Left kidney (tissue), 1 donor: ENCODE measurements at regions not wholly inside any gene's neighbourhood (a gene's known extent, or its start where the extent isn't known, plus 50 kb on each side); places are given as distances from the start of the nearest gene placed in this dataset.

Experiments used
- DNase-seq: peaks from one replicate; pipeline ENCODE4 v3.0.0-alpha.2; 2013

DNA sequence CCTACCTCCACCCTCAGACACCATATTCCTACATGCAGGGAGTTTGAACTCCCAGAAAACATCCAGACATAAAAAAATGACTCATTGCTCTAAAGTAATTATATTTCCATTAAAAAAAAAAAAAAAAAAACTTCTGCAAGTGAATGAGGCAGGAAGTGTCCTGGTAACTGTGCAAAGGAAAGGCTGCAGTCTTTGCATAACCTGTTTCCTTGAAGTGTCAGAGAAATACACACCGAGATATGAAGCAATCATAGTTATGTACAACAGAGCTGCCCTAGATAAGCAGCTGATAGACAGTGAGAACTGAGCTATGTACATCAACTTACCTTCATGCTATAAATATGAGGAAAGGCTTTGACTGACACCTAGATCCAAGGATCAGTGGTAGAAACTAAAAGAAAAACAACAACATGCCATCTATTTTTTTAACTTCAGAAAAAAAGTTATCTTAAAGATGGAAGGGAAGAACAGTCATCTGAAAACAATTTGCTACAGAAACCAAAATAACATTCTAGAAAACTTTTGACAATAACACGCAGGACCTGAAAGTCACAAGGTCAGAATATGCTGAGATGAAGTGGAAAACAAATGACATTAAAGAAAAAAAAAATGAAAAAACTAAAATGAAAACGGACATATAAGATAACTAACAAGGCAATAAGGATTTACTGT, 263.2 kb downstream of the SEC23A start:
- DNase-seq = no peak

DNA sequence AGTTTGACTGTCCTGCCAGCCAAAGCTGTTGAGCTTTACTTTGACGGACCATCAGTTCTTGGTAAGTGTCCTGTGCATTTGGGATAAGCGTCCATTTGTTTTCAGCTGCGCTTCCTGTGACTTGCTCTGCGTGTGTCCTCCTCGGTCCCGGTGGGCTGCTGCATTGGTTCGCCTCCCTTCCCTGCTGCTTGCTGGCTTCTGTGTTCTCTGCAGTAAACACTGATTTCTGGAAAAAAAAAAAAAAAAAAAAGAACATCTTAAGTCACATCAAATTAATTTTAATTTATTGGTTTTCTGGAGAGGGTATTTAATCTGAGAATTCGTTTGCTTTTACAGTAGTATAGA, 264.1 kb downstream of the SEC23A start:
- DNase-seq = no peak

DNA sequence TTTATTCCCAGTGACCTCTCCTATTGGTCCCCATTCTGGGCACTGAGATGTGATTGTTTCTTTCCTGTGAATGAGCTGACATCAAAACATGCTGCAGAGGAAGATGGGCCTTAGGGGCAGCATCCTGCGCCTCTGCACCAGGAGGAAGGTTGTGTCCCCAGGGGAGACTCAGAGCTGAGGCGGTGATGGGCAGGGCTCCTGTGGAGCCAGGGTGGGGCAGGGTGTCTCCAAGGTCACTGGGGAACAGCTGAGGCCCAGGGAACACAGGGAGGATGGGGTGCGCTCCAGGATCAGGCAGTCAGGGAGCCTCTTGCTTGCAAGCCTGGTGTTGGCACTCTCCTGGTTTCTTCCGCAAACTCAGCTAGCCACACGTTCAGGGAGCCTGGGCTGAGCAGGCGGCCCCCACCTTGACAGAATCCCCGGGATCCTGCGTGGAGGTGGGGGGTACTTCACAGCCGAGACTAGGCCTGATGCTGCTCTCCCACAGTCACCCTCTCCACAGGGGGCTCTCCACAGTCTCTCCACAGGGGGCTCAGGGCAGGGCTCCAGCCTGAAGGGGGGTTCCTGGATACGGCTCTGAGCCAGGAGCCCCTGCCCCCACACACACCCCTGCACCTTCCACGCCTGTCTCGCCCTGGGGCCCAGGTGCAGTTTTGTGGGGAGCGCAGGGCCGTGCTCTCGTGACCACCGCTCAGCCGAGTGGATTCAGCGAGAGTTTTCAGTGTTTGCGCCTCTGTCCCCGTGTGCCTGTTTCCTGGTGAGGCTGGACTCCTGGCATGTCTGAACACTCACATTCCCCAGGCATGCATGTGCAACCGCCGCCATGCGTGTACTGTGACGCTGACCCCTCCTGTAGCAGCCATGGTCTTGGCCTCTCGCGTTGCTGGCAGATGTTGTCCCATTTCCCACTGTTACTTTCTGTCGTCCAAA, 264.7 kb downstream of the SEC23A start:
- no peak for DNase-seq

DNA sequence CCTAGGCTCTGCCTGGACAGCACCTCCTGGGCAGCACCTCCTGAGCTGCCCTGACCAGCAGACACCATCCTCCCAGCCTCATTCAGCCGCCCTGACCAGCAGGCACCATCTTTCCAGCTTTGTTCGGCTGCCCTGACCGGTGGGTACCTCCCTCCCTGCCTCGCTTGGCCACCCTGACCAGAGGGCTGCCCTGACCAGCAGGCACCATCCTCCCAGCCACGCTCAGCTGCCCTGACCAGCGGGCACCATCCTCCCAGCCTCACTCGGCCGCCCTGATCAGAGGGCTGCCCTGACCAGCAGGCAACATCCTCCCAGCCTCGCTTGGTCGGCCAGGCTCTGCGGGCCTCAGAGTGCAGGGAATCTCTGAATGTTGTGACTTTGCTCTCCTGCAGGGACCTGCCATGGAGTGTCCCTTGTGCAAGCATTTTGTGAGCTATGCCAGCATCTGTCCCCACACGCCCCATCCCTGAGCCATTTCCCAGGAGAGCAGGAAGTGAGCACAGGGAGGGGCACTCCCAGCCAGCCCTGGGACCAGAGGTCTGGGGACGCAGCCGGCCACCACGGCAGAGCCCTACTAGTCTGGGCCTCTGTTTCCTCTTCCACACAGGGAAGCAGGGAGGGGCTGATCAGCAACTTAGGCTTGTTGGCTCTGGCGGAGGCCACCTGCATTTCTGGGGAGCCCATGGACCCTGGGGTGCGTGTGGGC, 265.5 kb downstream of the SEC23A start:
- peak; percentile 15 for DNase-seq

DNA sequence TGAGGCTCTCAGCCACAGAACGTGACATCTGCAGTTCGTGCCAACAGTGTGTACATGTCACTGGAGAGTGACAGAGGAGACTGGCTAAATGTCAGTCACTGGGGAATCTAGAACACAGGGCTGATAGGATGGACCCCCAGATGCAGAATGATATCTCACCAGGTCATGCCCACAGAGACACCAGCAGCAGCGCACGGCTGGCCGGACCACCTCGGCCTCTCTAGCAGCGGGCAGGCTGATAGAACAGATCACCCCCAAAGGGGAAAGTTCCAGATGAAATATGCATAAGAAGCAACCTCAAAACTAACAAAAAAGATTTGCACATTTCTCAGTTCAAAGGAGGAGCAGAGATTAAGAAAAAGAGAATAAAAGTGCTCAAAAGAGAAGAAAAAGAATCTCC, 266.5 kb downstream of the SEC23A start:
- DNase-seq = no peak

DNA sequence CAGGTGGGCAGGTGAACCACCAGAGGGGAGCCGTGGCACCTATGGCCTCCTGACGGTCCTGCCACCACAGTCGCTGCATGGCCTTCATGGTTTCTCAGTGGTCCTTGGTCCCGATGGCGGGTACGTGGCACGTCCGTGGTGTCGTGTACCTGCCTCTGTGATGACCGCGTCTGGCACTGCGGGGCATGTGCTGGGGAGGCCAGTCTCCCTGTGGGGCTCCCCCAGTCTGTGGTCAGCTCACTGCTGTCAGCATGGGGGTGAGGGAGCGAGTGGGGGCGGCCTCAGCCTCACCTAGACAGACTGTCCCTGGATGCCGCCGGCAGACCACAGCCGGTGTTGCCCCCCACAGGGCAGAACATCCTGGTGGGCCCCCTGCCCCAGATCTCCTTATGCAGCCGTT, 267.2 kb downstream of the SEC23A start:
- DNase-seq = no peak

DNA sequence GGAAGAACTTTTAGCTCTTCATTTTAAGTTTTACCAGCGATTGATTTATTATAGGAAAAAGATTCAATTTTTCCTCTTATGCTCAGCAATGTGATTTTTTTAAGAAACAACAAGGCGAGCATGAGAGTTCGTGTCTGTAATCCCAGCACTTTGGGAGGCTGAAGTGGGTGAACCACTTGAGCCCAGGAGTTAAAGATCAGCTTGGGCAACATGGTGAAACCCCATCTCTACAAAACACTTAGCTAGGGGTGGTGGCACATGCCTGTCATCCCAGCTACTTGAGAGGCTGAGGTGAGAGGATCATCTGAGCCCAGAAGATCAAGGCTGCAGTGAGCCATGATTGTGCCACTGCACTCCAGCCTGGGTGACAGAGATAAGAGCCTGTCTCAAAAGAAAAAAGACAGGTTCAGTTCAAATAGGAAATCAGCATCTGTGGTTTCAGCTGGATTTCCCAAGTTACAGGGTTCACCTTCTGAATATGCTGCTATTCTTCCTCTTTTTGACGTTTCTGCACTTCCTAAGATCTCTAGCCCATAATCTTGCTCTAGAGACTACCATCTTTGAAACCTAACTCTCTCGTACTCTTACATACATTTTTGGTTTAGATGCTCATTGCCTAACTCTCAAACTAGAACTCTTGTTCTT, 274.7 kb downstream of the SEC23A start:
- no peak for DNase-seq

DNA sequence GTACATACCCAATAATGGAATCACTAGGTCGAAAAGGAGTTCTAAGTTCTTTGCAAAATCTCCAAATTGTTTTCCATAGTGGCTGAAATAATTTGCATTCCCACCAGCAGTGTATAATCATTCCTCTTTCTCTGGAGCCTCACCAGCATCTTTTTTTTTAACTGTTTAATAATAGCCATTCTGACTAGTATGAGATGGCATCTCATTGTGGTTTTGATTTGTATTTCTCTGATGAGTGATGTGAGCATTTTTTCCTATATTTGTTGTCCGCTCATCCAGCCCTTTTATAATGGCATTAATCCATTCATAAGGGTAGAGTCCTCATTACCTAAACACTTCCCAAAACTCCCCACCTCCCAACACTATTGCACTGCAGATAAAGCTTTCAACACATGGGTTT, 278.3 kb downstream of the SEC23A start:
- DNase-seq = no peak

DNA sequence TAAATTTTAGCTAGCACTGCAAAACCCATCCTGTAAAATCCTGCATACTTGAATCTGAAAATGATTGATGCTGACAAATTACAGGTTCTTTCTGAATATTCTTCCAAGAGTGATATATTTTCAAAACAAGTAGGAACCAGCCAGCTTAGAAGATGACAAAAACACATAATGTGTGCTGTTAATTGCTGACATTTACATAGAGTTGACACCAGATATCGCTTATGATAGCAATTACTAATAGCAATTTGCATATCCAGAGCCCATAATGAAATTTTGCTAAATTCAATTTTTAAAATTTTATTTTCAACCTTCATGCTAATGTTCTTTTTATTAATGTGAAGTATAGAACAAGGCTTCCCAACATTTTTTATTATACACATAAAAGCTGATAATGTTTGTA, 284.5 kb downstream of the SEC23A start:
- no peak for DNase-seq

DNA sequence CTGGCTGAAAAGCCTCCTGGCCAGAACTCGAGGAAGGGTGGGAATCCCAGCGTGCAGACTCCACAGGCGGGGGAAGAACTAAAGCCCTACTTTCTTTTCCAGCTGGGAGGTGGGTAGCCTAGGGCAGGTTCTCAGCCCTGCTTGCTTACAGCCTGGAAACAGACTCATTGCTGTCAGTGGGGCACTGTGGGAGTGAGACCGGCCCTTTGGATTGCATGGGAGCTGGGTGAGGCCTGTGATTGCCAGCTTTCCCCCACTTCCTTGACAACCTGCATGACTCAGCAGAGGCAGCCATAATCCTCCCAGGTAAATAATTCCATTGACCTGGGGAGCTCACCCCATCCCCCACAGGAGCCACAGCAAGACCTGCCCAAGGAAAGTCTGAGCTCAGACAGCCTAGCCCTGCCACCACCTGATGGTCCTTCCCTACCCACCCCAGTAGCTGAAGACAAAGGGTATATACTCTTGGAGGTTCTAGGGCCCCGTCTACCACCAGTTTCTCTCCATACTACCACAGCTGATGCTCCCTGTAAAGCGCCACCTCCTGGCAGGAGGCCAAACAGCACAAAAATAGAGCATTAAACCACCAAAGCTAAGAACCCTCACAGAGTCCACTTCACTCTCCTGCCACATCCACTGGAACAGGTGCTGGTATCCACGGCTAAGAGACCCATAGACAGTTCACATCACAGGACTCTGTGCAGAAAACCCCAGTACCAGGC, 294.1 kb downstream of the SEC23A start:
- no peak for DNase-seq

DNA sequence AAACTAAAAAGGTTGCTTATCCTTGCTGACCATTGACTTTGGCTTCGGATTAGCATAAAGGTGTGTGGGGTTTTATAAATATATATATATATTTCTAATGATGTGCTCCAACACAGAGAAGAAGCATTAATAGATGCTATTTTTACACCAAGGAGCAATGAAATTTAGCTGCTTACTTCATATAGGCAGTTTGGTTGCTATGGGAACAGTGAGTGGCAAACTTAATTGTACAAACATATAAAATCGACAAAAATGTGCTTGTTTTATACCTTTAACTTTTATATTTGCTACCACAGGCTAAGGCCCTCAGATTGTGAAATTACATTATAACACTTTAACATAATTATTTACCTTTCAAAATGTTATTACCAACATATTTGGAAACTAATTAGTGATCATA, 303.4 kb downstream of the SEC23A start:
- no peak for DNase-seq

DNA sequence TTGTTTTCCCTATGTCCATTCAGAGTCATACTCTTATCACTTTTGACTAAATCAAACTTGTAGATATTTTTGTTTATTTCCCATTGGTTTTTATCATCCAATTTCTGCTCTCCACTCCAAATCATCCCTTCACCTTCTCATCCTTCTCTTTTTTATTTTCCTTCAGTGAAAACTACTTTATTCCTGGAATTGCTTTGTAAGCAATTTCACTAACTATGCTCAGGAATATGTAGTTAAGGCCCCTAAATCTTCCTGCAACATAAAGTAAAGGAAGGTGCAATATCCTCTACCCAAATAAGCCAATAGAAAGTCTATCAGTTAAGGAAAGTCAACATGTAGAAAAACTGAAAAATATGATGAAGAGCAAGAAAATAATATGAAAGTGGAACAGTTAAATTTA, 308.4 kb downstream of the SEC23A start:
- DNase-seq = no peak

DNA sequence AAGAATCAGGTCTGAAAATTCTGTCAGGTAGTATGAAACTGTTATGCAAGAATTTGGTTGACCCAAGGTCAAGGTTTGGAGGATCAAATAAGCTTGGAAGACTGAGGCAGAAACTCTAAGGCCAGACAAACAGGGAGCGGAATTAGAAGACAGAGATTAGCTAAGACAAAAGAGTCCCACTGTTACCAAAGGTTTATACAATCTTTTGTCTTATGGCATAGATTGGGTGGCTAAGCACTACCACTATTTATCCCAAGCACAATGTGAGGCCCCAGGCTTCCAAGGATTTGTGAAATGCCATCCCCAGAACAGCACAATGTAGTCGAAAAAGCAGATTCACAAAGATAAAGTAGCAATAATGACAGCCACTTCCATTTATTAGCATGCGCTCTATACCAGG, 311.2 kb downstream of the SEC23A start:
- DNase-seq = no peak

DNA sequence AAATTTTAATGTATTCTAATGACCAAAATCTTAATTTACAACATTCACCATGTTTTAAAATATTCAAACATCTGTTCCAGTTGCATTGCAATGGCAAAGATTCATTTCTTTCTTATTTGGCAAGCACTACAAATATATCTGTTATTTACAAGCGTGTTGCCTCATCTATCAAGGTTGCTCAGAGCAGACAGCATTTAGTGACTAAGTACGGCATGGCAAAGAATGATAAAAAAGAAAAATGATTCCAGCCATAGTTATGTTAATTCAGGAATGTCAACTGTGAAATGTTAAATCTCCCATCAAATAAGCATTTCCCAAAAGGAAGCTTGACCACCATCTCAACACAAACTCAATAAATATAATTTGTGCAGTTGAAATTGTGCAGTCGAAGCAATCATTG, 312.1 kb downstream of the SEC23A start:
- no peak for DNase-seq

DNA sequence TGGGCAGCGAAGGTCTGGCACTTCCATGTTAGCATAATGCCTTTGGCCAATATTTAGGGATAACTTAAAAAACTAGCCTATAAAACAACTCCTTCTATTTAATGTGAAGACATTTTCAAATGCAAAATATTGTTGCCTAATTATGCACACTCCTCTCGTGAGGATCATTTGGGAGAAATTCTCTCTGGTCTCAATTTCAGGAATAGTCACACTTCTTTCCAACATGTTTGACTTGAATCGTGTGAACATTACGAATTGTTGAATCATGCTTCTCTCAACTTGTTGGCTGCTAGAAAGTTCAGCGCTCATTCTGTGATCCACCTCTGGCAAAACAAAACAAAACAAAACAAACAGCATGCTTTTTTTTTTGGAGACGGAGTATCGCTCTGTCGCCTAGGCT, 313.2 kb downstream of the SEC23A start:
- DNase-seq = no peak

DNA sequence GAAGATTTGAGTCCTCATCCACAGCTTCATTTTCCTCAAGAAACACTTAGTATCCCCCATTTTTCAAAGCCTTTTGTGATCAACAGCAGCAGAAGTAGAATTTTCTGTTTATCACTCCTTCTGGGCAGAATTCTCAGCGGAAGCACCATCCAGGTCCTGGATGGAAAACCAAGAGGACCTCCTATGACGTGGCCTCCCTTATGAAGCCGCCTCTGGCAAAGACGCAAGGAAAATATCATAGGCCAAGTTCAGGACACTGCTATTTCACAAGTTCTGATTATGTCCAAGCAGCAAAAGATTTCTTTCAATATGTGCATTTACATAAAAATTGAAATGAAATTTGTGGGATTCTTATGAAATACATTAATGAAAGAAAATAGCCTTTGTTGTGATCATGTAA, 315.0 kb downstream of the SEC23A start:
- no peak for DNase-seq

DNA sequence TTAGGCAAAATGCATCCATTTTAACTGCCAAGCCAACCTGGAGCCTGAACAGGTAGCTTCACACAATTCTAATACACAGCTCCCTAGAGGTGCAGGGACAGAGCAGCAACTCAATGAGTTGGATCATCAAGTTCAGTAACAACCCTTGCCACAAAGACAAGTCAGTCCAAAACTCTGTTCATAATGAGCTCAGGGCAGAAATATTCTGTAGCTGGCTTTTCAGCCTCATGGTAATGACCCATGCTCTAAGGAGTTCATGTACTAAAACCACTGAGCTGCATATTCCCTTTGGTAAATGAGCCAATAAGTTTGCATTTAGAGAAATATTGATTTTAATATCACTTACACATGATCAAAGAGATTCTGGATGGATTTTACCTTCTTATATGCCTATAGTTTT, 316.1 kb downstream of the SEC23A start:
- DNase-seq = no peak

DNA sequence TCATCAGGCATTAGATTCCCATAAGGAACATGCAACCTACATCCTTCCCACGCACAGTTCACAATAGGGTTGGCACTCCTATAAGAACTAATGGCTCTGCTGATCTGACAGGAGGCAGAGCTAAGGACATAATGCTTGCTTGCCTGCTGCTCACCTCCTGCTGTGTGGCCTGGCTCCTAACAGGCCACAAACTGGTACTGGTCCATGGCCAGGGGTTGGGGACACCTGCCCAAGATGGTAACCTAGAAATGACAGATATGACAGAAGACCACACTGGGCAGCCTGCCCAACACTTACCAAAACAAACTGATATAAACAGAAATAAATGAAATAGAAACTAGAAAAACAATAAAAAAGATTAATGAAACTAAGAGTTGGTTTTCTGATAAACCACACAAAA, 325.6 kb downstream of the SEC23A start:
- no peak for DNase-seq

DNA sequence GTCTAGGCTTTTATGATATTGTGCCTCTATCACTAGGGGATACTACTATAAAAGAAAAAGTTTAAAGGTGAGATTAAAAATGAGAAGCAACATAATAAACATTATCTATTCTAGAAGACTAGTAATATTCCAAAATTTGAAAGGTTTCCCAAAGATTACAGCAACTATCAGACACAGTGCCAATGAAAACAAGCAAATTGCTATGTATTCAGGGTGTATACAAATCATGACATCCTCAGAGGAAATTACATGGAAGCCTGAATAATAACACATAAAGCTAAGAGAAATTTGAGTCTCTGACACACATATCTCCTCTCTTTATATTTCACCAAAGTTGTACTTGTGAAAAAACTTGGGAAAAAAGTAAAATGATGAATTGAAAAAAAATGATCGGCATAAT, 327.0 kb downstream of the SEC23A start:
- DNase-seq = no peak

DNA sequence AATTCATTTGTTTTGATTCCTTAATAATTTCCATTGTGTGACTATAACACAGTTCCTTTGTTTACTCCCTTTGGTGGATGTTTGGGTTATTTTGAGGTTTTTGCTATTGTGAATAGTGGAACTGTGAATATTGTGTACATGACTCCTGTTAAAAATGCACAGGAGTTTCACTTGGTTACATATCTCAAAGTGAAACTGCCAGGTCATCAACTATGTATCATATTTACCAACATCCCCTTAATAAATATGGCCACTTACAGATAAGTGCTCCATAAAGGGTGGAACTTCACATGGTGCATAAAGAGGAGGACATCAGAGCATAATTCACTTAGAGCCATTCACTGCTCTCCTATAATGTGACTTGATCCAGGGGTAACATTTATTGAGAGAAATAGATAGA, 328.9 kb downstream of the SEC23A start:
- no peak for DNase-seq

DNA sequence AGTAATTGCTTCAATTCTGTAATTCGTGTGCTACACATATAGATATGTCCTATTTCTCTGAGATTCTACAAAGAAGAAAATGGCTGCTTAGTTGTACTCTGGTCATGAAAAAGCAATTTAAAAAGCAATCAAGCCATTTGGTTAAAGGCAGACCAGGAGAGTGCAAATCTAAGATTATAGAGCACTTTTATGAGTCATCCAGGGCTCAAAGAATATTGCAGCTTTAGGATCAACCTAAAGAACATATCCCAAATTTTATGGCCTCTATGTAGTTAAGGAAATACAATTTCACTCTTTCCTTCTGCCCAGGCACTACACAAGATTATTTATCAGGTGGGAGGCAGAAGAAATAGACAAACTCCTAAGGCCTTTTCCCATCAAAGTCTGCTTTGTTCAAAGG, 332.8 kb downstream of the SEC23A start:
- no peak for DNase-seq

DNA sequence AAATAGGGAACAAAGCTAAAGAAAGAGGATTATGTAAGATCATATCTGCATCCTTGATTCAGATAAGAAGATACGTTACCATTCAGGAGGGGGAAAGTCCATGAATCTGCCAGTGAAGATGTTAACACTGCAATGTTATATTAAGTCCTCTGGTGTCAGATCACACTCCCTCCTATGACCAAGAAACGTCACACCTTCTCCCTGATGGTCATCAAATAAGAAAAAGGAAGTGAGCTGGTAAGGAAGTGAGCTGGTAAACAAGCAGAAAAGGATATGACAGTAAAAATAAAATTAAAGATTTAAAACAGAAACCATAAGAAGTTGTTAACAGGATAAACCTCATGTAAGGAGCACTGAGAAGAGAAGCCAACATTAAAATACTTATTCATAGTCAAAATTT, 340.2 kb downstream of the SEC23A start:
- DNase-seq = no peak
